ENCODE measurements at regions not wholly inside any gene's neighbourhood (a gene's known extent, or its start where the extent isn't known, plus 50 kb on each side); places are given as distances from the start of the nearest gene placed in this dataset.

DNA sequence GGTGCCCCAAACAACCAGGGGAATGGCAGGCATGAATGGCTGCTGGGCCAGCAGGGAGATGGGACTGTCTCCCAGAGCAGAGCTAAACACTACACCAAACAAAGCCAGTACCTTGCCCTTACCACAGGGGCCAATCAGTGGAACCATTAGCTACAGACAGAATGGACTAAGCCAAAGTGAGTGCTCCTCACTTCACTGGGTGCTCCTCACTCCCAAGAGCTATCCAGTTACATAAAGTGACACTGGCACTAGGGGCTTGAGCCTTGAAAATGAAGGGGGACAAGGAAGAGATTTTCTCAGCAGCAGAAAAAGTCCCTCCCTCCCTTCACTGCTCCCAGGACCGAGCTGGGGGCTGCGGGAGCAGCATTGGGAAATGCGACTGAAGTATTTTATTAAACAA lies 110.9 kb upstream of the SHB start:
- WGBS, 5 donors = 90 to 97% (median 96%) methylated on average over 3 of the region's 3 CpGs
- DNase-seq = no peak
- H3K4me3 ChIP-seq = no peak overlapping the region
- no peak for TF ChIP-seq POLR2AphosphoS5 (IDR thresholded peaks at IDR 0.05)
- TF ChIP-seq POLR2A (IDR thresholded peaks at IDR 0.05) = no peak
- TF ChIP-seq, protein P1, sequence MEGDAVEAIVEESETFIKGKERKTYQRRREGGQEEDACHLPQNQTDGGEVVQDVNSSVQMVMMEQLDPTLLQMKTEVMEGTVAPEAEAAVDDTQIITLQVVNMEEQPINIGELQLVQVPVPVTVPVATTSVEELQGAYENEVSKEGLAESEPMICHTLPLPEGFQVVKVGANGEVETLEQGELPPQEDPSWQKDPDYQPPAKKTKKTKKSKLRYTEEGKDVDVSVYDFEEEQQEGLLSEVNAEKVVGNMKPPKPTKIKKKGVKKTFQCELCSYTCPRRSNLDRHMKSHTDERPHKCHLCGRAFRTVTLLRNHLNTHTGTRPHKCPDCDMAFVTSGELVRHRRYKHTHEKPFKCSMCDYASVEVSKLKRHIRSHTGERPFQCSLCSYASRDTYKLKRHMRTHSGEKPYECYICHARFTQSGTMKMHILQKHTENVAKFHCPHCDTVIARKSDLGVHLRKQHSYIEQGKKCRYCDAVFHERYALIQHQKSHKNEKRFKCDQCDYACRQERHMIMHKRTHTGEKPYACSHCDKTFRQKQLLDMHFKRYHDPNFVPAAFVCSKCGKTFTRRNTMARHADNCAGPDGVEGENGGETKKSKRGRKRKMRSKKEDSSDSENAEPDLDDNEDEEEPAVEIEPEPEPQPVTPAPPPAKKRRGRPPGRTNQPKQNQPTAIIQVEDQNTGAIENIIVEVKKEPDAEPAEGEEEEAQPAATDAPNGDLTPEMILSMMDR (IDR thresholded peaks at IDR 0.05 in 8 of 11, conservative IDR thresholded peaks at IDR 0.05 in 3 of 11) = no peak
- H3K9me3 ChIP-seq = no peaks in the 10 kb centered on the region
- intact Hi-C loops (cut with DNase I; ENCODE audit: low total_unique reads) = no loop called here
- no peaks in the 10 kb centered on the region for H3K36me3 ChIP-seq
- H3K27ac ChIP-seq = no peak overlapping the region
- no peaks in the 10 kb centered on the region for H3K27me3 ChIP-seq (replicated peaks in 1 of 7)
- H3K4me1 ChIP-seq = no peaks in the 10 kb centered on the region

DNA sequence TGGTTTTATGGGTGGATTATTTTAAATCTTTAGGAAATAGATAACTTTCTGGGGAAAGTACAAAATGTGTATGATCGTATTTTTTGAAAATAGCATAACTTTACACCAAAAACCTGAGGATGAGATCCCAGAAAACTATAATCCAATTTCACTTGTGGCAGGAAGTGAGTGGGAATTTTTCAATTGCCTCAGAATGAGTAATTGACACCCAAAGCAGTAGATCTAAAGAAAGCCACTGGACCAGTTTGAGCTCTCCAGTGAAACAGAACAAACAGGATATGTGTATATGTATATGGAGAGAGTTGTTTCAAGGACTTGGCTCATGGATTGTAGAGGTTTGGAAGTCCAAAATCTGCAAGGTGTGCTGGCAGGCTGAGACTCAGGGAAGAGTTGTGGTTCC lies 109.2 kb upstream of the SHB start:
- intact Hi-C loops (cut with DNase I; ENCODE audit: low total_unique reads) = no loop called here
- H3K4me1 ChIP-seq = no peaks in the 10 kb centered on the region
- TF ChIP-seq POLR2AphosphoS5 (IDR thresholded peaks at IDR 0.05) (no peak), POLR2A (IDR thresholded peaks at IDR 0.05) (no peak)
- TF ChIP-seq, protein P1 (IDR thresholded peaks at IDR 0.05 in 8 of 11, conservative IDR thresholded peaks at IDR 0.05 in 3 of 11) = no peak
- 16 to 41% (median 26%) methylated on average over 1 of the region's 1 CpG for WGBS, 5 donors
- H3K27ac ChIP-seq = no peak overlapping the region
- no peak overlapping the region for H3K4me3 ChIP-seq
- H3K9me3 ChIP-seq = no peaks in the 10 kb centered on the region
- no peaks in the 10 kb centered on the region for H3K36me3 ChIP-seq
- H3K27me3 ChIP-seq (replicated peaks in 1 of 7) = no peaks in the 10 kb centered on the region
- no peak for DNase-seq

DNA sequence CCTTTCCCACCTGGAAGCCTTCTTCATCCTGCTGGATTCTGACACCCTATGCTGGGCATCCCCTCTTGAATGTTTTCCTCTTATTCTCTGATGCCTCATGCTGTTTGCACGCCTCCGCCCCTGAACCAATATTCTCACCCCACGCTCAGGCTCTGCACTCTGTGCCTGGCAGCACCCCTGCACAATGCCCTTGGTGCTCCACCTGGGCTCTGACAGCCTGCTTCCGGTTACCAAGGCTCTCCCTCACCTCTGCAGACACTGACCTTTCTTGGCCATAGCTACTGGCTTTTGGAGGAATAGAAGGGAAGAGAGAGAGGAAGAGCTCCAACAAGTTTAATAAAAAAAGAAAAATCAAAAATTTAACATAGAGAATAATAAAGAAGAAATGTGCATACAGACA lies 108.7 kb upstream of the SHB start:
- TF ChIP-seq POLR2AphosphoS5 (IDR thresholded peaks at IDR 0.05) (no peak), POLR2A (IDR thresholded peaks at IDR 0.05) (no peak)
- TF ChIP-seq, protein P1 (IDR thresholded peaks at IDR 0.05 in 8 of 11, conservative IDR thresholded peaks at IDR 0.05 in 3 of 11) = no peak
- intact Hi-C loops (cut with DNase I; ENCODE audit: low total_unique reads) = no loop called here
- WGBS, 5 donors = 76 to 84% (median 80%) methylated on average over 4 of the region's 4 CpGs

DNA sequence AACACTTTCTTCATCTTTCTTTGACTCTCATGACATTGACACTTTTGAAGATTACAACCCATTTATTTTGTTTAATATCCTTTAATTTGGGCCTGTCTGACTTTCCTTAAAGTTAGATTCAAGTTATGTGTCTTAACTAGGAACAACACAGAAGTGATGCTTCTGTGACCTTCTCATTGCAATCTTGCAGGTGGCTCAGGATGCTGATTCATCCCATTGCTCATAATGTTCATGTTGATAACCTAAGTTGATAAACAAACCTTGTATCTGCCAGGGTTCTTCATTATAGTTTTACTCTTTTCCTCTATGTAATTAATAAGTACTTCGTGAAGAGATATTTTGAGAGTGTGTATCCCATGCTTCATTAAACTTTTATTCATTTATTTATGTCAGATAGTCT lies 107.2 kb upstream of the SHB start:
- WGBS, 5 donors = 75 to 97% (median 87%) methylated on average over 1 of the region's 1 CpG
- TF ChIP-seq POLR2A (IDR thresholded peaks at IDR 0.05) (no peak), POLR2AphosphoS5 (IDR thresholded peaks at IDR 0.05) (no peak)
- TF ChIP-seq, protein P1 (IDR thresholded peaks at IDR 0.05 in 8 of 11, conservative IDR thresholded peaks at IDR 0.05 in 3 of 11) = no peak
- no peaks in the 10 kb centered on the region for H3K4me1 ChIP-seq
- peaks cover 0 to 8% (median 0%) of the 10 kb centered on the region in 7 donors for H3K27me3 ChIP-seq (replicated peaks in 1 of 7)
- no peaks in the 10 kb centered on the region for H3K36me3 ChIP-seq
- peaks cover 0 to 10% (median 6%) of the 10 kb centered on the region in 8 donors for H3K9me3 ChIP-seq
- DNase-seq = no peak
- H3K27ac ChIP-seq = no peak overlapping the region
- H3K4me3 ChIP-seq = no peak overlapping the region
- intact Hi-C loops (cut with DNase I; ENCODE audit: low total_unique reads) = no loop called here

More for the DNA sequence above, 108.7 kb upstream of the SHB start:
- Histone ChIP-seq H3K27ac (no peak overlapping the region), H3K36me3 (no peaks in the 10 kb centered on the region), H3K27me3 (replicated peaks in 1 of 7) (peaks cover 0 to 4% (median 0%) of the 10 kb centered on the region in 7 donors), H3K4me1 (no peaks in the 10 kb centered on the region), H3K9me3 (no peaks in the 10 kb centered on the region), H3K4me3 (no peak overlapping the region)
- DNase-seq = no peak

Measured in spleen (tissue), 11 donors.